ENCODE measurements at regions not wholly inside any gene's neighbourhood (a gene's known extent, or its start where the extent isn't known, plus 50 kb on each side); places are given as distances from the start of the nearest gene placed in this dataset.

DNA sequence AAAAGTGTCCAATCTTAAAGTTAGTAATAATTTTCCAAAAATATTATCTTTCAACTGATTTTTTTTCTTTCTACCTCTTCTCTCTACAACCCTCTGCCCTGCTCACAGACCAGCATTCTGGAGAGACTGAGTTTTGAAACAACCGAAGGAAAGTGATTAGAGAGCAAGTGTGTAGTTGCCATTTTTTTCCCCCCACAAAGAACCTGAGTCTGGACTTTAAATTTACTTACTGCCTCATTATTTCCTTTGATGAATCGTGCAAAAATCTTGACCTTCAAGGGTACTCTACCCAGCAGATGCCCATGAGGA, 63.4 kb upstream of the NEUROD1 start:
- Histone ChIP-seq H3K27me3 (ENCODE audit: control insufficient read depth in 2 of 2, insufficient read depth in 2 of 2, low read length in 2 of 2) (no peaks in the 10 kb centered on the region), H3K9me1 (ENCODE audit: control insufficient read depth, insufficient read depth, low read length) (no peaks in the 10 kb centered on the region), H4K20me1 (replicated peaks; ENCODE audit: control insufficient read depth, insufficient read depth, low read length) (no peaks in the 10 kb centered on the region), H3K79me2 (ENCODE audit: control insufficient read depth, insufficient read depth, low read length) (no peaks in the 10 kb centered on the region), H2AFZ (ENCODE audit: low read depth, low read length) (no peak overlapping the region), H3K9me3 (replicated peaks; ENCODE audit: control insufficient read depth, insufficient read depth, low read depth, low read length) (no peaks in the 10 kb centered on the region), H3K9ac (ENCODE audit: insufficient read depth in 1 of 2, low read depth in 2 of 2, low read length in 2 of 2) (no peak overlapping the region), H3K4me1 (replicated peaks in 1 of 2; ENCODE audit: control insufficient read depth in 2 of 2, insufficient read depth in 2 of 2, low read length in 2 of 2) (no peaks in the 10 kb centered on the region), H3K4me2 (ENCODE audit: insufficient read depth, low read length) (no peak overlapping the region), H3K27ac (ENCODE audit: extremely low read depth, low read depth, low read length) (no peak overlapping the region), H3K36me3 (ENCODE audit: control insufficient read depth, insufficient read depth, low read length) (no peaks in the 10 kb centered on the region), H3K4me3 (no peak overlapping the region)
- POLR2A ChIA-PET: no interaction called here
- intact Hi-C loops (cut with micrococcal nuclease) (loop anchor here (1.0 to 5.0 kb wide), 2 partner anchors 211 to 444 kb away; no protein-coding TSS in a partner anchor), in situ Hi-C loops (cut with MboI) (loop anchor here (25.0 kb wide), 1 partner anchor 919 kb away; no protein-coding TSS in a partner anchor)
- no TSS peak for BruUV-seq (replicated peaks)
- 0% methylated on average over 2 of the region's 2 CpGs for WGBS (ENCODE audit: insufficient coverage, low coverage, missing lambda C conversion rate)
- DNase-seq (ENCODE audit: extremely low read depth in 1 of 4, low spot score in 3 of 4) (no peak), ATAC-seq (no peak), FAIRE-seq (no peak)
- CTCF ChIA-PET (ENCODE audit: low intra/inter-chr PET ratio): interaction anchor here (0.8 to 2.6 kb wide), 5 partner anchors 158 to 907 kb away, joined by 3 to 23 read pairs (median 5); no protein-coding TSS in a partner anchor
- TF ChIP-seq MEIS2 (IDR thresholded peaks at IDR 0.05; ENCODE audit: partially characterized antibody): no peak
- TF ChIP-seq, protein P1, sequence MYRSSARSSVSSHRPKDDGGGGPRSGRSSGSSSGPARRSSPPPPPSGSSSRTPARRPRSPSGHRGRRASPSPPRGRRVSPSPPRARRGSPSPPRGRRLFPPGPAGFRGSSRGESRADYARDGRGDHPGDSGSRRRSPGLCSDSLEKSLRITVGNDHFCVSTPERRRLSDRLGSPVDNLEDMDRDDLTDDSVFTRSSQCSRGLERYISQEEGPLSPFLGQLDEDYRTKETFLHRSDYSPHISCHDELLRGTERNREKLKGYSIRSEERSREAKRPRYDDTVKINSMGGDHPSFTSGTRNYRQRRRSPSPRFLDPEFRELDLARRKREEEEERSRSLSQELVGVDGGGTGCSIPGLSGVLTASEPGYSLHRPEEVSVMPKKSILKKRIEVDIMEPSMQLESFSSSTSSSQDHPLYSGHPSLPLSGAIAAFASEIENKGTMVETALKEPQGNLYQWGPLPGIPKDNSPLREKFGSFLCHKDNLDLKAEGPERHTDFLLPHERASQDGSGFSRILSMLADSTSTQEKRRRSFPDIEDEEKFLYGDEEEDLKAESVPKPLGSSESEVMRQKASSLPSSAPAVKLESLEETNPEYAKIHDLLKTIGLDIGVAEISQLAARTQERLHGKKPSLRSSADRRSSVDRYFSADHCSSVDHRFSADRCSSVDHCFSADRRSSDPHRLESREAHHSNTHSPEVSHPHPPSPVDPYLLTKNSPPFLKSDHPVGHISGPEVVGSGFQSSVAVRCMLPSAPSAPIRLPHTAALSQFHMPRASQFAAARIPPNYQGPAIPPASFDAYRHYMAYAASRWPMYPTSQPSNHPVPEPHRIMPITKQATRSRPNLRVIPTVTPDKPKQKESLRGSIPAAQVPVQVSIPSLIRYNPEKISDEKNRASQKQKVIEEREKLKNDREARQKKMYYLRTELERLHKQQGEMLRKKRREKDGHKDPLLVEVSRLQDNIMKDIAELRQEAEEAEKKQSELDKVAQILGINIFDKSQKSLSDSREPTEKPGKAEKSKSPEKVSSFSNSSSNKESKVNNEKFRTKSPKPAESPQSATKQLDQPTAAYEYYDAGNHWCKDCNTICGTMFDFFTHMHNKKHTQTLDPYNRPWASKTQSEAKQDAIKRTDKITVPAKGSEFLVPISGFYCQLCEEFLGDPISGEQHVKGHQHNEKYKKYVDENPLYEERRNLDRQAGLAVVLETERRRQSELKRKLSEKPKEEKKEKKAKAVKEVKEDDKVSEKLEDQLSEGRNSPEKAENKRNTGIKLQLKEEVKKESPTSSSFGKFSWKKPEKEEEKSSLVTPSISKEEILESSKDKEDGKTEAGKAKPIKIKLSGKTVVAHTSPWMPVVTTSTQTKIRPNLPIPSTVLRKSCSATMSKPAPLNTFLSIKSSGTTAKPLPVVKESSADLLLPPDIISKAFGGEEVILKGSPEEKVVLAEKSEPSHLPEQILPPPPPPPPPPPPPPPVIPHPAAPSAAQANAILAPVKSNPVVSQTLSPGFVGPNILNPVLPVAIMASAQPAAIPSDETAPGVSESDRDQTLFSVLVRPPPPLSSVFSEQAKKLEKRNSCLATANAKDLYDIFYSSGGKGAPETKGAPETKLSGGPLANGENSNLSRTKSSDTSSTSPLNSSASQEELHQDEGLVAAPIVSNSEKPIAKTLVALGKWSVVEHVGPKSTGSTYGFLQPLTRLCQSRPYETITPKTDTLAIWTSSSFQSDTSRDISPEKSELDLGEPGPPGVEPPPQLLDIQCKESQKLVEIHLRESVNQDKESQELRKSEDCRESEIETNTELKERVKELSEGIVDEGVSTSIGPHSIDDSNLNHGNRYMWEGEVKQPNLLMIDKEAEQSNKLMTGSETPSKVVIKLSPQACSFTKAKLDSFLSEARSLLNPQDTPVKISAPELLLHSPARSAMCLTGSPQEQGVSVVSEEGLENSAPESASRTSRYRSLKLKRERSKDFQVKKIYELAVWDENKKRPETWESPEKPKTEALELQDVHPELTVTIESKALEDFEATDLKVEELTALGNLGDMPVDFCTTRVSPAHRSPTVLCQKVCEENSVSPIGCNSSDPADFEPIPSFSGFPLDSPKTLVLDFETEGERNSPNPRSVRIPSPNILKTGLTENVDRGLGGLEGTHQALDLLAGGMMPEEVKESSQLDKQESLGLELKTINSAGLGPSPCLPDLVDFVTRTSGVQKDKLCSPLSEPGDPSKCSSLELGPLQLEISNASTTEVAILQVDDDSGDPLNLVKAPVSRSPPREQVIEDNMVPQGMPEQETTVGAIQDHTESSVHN (IDR thresholded peaks at IDR 0.05; ENCODE audit: borderline replicate concordance in 1 of 2, low read depth in 1 of 2): no peak
- TF ChIP-seq, protein P2, sequence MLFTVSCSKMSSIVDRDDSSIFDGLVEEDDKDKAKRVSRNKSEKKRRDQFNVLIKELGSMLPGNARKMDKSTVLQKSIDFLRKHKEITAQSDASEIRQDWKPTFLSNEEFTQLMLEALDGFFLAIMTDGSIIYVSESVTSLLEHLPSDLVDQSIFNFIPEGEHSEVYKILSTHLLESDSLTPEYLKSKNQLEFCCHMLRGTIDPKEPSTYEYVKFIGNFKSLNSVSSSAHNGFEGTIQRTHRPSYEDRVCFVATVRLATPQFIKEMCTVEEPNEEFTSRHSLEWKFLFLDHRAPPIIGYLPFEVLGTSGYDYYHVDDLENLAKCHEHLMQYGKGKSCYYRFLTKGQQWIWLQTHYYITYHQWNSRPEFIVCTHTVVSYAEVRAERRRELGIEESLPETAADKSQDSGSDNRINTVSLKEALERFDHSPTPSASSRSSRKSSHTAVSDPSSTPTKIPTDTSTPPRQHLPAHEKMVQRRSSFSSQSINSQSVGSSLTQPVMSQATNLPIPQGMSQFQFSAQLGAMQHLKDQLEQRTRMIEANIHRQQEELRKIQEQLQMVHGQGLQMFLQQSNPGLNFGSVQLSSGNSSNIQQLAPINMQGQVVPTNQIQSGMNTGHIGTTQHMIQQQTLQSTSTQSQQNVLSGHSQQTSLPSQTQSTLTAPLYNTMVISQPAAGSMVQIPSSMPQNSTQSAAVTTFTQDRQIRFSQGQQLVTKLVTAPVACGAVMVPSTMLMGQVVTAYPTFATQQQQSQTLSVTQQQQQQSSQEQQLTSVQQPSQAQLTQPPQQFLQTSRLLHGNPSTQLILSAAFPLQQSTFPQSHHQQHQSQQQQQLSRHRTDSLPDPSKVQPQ (CRISPR knock-in tag; IDR thresholded peaks at IDR 0.05; ENCODE audit: borderline replicate concordance): no peak
- TF ChIP-seq, protein P3, sequence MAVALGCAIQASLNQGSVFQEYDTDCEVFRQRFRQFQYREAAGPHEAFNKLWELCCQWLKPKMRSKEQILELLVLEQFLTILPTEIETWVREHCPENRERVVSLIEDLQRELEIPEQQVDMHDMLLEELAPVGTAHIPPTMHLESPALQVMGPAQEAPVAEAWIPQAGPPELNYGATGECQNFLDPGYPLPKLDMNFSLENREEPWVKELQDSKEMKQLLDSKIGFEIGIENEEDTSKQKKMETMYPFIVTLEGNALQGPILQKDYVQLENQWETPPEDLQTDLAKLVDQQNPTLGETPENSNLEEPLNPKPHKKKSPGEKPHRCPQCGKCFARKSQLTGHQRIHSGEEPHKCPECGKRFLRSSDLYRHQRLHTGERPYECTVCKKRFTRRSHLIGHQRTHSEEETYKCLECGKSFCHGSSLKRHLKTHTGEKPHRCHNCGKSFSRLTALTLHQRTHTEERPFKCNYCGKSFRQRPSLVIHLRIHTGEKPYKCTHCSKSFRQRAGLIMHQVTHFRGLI (CRISPR knock-in tag; IDR thresholded peaks at IDR 0.05): no peak
- no peak for TF ChIP-seq POLR2AphosphoS2 (IDR thresholded peaks at IDR 0.05; ENCODE audit: low read length)
